A549 (cell line): ENCODE measurements at regions not wholly inside any gene's neighbourhood (a gene's known extent, or its start where the extent isn't known, plus 50 kb on each side); places are given as distances from the start of the nearest gene placed in this dataset.

ENCODE experiments used
- ATAC-seq, 2 experiments: fragments of 200-7000 bp in 1 of 2; fragments of >200 bp in 1 of 2; cut with Nextera tagmentation in 1 of 2; cut with Tn5 transposase in 1 of 2; 3 replicates each; pipeline versions ENCODE4 v1.8.0 to v1.9.1; 2018 to 2020; ENCODE audit warnings: mild to moderate bottlenecking in 1 of 2, moderate library complexity in 1 of 2
- CTCF ChIA-PET: fragments of 300-600 bp; sonication (Branson Sonifier 250); formaldehyde crosslinking; extraction: SDS; loops from one replicate; lab custom pipeline; 2021; ENCODE audit warnings: antibody characterized with exemption, inconsistent platforms; lab: Yijun Ruan, JAX
- POLR2A ChIA-PET: fragments of 350-600 bp; formaldehyde crosslinking; extraction: SDS; loops from one replicate; lab custom pipeline; 2021; ENCODE audit warnings: antibody characterized with exemption, inconsistent platforms; lab: Yijun Ruan, JAX
- DNase-seq, 2 experiments: peaks; one replicate each; pipeline versions ENCODE4 v3.0.0 to v3.0.0-alpha.2; 2011 to 2016; ENCODE audit warnings: low read depth in 1 of 2, low spot score in 1 of 2
- FAIRE-seq: peaks from 2 replicates; lab custom pipeline; 2011; peaks lifted over from hg19 to GRCh38; lab: Jason Lieb, UNC
- H3K27ac ChIP-seq, 2 experiments: fragments of >200 bp; sonication (Bioruptor Twin); formaldehyde crosslinking; 3 replicates each; pipeline ENCODE4 v1.5.1; 2016 to 2017
- H3K4me1 ChIP-seq: fragments of >200 bp; sonication (Bioruptor Twin); formaldehyde crosslinking; 3 replicates; pipeline ENCODE4 v1.6.1; 2016
- H3K4me2 ChIP-seq: fragments of >200 bp; sonication (Bioruptor Twin); formaldehyde crosslinking; 3 replicates; pipeline ENCODE4 v1.6.1; 2016
- H3K4me3 ChIP-seq: fragments of >200 bp; sonication (Bioruptor Twin); formaldehyde crosslinking; 3 replicates; pipeline ENCODE4 v1.5.1; 2016
- H3K9me3 ChIP-seq: fragments of >200 bp; sonication (Bioruptor Twin); formaldehyde crosslinking; 3 replicates; pipeline ENCODE4 v1.6.1; 2016
- BHLHE40 ChIP-seq: IDR thresholded peaks from 2 replicates; pipeline ENCODE4 v1.6.1; 2012; ENCODE audit warnings: low read depth, low read length, inconsistent platforms
- CBX2 ChIP-seq: fragments of 200-600 bp; sonication (generic); IDR thresholded peaks from 2 replicates; pipeline ENCODE4 v1.6.1; 2016; ENCODE audit warnings: low read depth, mild to moderate bottlenecking, borderline replicate concordance
- CBX8 ChIP-seq: fragments of 200-600 bp; sonication (generic); IDR thresholded peaks from 2 replicates; pipeline ENCODE4 v1.6.1; 2016
- CEBPB ChIP-seq, 2 experiments: fragments of >200 bp in 1 of 2; sonication (Bioruptor Twin) in 1 of 2; formaldehyde crosslinking in 1 of 2; IDR thresholded peaks; 2 replicates each; pipeline ENCODE4 v1.6.1; 2012 to 2016
- CHD4 ChIP-seq: fragments of 200-600 bp; sonication (generic); IDR thresholded peaks from 2 replicates; pipeline ENCODE4 v1.6.1; 2016; ENCODE audit warnings: antibody characterized with exemption, mild to moderate bottlenecking, borderline replicate concordance
- EHMT2 ChIP-seq: fragments of 200-600 bp; sonication (generic); IDR thresholded peaks from 2 replicates; pipeline ENCODE4 v1.6.1; 2016; ENCODE audit warnings: antibody characterized with exemption, low read depth, mild to moderate bottlenecking, moderate library complexity
- EP300 ChIP-seq, 2 experiments: fragments of >200 bp; sonication (Bioruptor Twin); formaldehyde crosslinking; IDR thresholded peaks; 2 replicates in 1 of 2; 3 replicates in 1 of 2; pipeline ENCODE4 v1.6.1; 2016 to 2017
- FOSB ChIP-seq: fragments of 250-450 bp; sonication (Bioruptor Pico); IDR thresholded peaks from 2 replicates; pipeline ENCODE4 v1.5.0; 2020; ENCODE audit warnings: mild to moderate bottlenecking, moderate library complexity
- FOXS1 ChIP-seq: fragments of 250-450 bp; sonication (Bioruptor Pico); IDR thresholded peaks from 2 replicates; pipeline ENCODE4 v1.5.0; 2020; ENCODE audit warnings: mild to moderate bottlenecking, moderate library complexity
- GATA3 ChIP-seq: IDR thresholded peaks from 2 replicates; pipeline ENCODE4 v1.6.1; 2012; ENCODE audit warnings: borderline replicate concordance
- HOXB13 ChIP-seq: fragments of 250-450 bp; sonication (Bioruptor Pico); IDR thresholded peaks from 2 replicates; pipeline ENCODE4 v1.5.0; 2020; ENCODE audit warnings: low read depth, mild to moderate bottlenecking, moderate library complexity
- JUNB ChIP-seq: fragments of >200 bp; sonication (Bioruptor Twin); formaldehyde crosslinking; IDR thresholded peaks from 2 replicates; pipeline ENCODE4 v1.6.1; 2016
- KDM5A ChIP-seq: fragments of 200-600 bp; sonication (generic); IDR thresholded peaks from 2 replicates; pipeline ENCODE4 v1.6.1; 2016; ENCODE audit warnings: antibody characterized with exemption, mild to moderate bottlenecking
- MAZ ChIP-seq: fragments of 150-350 bp; IDR thresholded peaks from 2 replicates; pipeline ENCODE4 v1.6.1; 2014; ENCODE audit warnings: antibody characterized with exemption, low read depth, low read length, borderline replicate concordance
- NPAS2 ChIP-seq: fragments of 250-450 bp; sonication (Bioruptor Pico); IDR thresholded peaks from 2 replicates; pipeline ENCODE4 v1.8.0; 2022; ENCODE audit warnings: mild to moderate bottlenecking, moderate library complexity, borderline replicate concordance
- NR3C1 ChIP-seq: fragments of >200 bp; sonication (Bioruptor Twin); formaldehyde crosslinking; IDR thresholded peaks from 3 replicates; pipeline ENCODE4 v1.6.1; 2017
- RFX5 ChIP-seq: fragments of 450-650 bp; IDR thresholded peaks from 2 replicates; pipeline ENCODE4 v1.7.1; 2014; ENCODE audit warnings: antibody characterized with exemption, mild to moderate bottlenecking, moderate library complexity
- SMC3 ChIP-seq: fragments of >200 bp; sonication (Bioruptor Twin); formaldehyde crosslinking; IDR thresholded peaks from 3 replicates; pipeline ENCODE4 v1.6.1; 2018; ENCODE audit warnings: inconsistent platforms
- TFCP2L1 ChIP-seq: fragments of 250-450 bp; sonication (Bioruptor Pico); IDR thresholded peaks from 2 replicates; pipeline ENCODE4 v1.5.0; 2021; ENCODE audit warnings: mild to moderate bottlenecking
- ZFP36 ChIP-seq: fragments of 450-650 bp; IDR thresholded peaks from 2 replicates; pipeline ENCODE4 v1.6.1; 2014; ENCODE audit warnings: borderline replicate concordance; ENCODE audit not compliant: partially characterized antibody
- ZNF302 ChIP-seq: fragments of 250-450 bp; sonication (Bioruptor Pico); IDR thresholded peaks from 2 replicates; pipeline ENCODE4 v1.9.0; 2021; ENCODE audit warnings: inconsistent platforms, mild to moderate bottlenecking, moderate library complexity
- ZSCAN20 ChIP-seq: fragments of 250-450 bp; sonication (Bioruptor Pico); IDR thresholded peaks from 2 replicates; pipeline ENCODE4 v1.8.0; 2022; ENCODE audit warnings: mild to moderate bottlenecking, moderate library complexity
- WGBS: methylation state at CpG from one replicate; pipeline ENCODE4 v1.1.6; 2017; ENCODE audit errors: missing lambda C conversion rate; 5-methylcytosine and 5-hydroxymethylcytosine counted together
- TF ChIP-seq, protein P1 (sequence below): fragments of 450-650 bp; IDR thresholded peaks from 2 replicates; pipeline ENCODE4 v1.6.1; 2014; ENCODE audit warnings: antibody characterized with exemption
- TF ChIP-seq, protein P2 (sequence below): fragments of >200 bp; sonication (Bioruptor Twin); formaldehyde crosslinking; IDR thresholded peaks from 3 replicates; pipeline ENCODE4 v1.6.1; 2016
- TF ChIP-seq, protein P3 (sequence below): fragments of >200 bp; sonication (Bioruptor Twin); formaldehyde crosslinking; IDR thresholded peaks from 3 replicates; pipeline ENCODE4 v1.5.1; 2016
- TF ChIP-seq, protein P4 (sequence below): fragments of 250-450 bp; sonication (Bioruptor Pico); IDR thresholded peaks from 2 replicates; pipeline ENCODE4 v1.5.0; 2021; ENCODE audit warnings: mild to moderate bottlenecking, moderate library complexity, borderline replicate concordance
- TF ChIP-seq, protein P5 (sequence below): fragments of >200 bp; sonication (Bioruptor Twin); formaldehyde crosslinking; IDR thresholded peaks from 2 replicates; pipeline ENCODE4 v1.6.1; 2016

DNA sequence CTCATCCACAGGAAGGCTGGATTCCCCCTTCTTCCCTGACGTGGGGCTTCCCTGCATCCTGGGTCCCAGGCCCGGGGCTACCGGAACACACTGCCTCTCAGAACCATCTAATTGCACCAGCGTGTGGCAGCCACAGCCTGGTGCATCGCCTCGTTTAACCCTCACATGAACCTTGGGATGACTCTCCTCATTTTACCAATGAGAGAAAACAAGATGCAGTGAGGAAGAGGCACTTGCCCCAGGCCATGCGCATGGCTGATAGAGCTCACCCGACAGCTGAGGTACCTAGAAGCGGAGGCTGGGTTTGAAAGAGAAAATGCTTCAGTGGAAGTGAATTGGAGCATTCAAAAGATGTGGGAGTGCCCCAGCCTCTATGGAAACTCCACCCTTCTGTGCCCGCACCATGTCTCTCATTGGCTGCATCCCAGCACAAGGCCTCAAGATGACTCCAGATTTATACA lies 162.3 kb downstream of the KATNIP start:
- FAIRE-seq: no peak
- no peak for TF ChIP-seq JUNB
- TF ChIP-seq FOXS1: no peak
- TF ChIP-seq, protein P1, sequence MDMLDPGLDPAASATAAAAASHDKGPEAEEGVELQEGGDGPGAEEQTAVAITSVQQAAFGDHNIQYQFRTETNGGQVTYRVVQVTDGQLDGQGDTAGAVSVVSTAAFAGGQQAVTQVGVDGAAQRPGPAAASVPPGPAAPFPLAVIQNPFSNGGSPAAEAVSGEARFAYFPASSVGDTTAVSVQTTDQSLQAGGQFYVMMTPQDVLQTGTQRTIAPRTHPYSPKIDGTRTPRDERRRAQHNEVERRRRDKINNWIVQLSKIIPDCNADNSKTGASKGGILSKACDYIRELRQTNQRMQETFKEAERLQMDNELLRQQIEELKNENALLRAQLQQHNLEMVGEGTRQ: no peak
- TF ChIP-seq CBX8: no peak
- TF ChIP-seq, protein P2, sequence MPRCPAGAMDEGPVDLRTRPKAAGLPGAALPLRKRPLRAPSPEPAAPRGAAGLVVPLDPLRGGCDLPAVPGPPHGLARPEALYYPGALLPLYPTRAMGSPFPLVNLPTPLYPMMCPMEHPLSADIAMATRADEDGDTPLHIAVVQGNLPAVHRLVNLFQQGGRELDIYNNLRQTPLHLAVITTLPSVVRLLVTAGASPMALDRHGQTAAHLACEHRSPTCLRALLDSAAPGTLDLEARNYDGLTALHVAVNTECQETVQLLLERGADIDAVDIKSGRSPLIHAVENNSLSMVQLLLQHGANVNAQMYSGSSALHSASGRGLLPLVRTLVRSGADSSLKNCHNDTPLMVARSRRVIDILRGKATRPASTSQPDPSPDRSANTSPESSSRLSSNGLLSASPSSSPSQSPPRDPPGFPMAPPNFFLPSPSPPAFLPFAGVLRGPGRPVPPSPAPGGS: no peak
- TF ChIP-seq EP300 (IDR thresholded peaks at IDR 0.05): no peak
- TF ChIP-seq EHMT2: no peak
- TF ChIP-seq, protein P3, sequence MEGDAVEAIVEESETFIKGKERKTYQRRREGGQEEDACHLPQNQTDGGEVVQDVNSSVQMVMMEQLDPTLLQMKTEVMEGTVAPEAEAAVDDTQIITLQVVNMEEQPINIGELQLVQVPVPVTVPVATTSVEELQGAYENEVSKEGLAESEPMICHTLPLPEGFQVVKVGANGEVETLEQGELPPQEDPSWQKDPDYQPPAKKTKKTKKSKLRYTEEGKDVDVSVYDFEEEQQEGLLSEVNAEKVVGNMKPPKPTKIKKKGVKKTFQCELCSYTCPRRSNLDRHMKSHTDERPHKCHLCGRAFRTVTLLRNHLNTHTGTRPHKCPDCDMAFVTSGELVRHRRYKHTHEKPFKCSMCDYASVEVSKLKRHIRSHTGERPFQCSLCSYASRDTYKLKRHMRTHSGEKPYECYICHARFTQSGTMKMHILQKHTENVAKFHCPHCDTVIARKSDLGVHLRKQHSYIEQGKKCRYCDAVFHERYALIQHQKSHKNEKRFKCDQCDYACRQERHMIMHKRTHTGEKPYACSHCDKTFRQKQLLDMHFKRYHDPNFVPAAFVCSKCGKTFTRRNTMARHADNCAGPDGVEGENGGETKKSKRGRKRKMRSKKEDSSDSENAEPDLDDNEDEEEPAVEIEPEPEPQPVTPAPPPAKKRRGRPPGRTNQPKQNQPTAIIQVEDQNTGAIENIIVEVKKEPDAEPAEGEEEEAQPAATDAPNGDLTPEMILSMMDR: no peak
- no peak for TF ChIP-seq HOXB13 (CRISPR knock-in tag)
- no peak for TF ChIP-seq RFX5
- TF ChIP-seq MAZ: no peak
- TF ChIP-seq CHD4: no peak
- TF ChIP-seq ZFP36: no peak
- TF ChIP-seq BHLHE40: no peak
- no peak for TF ChIP-seq ZSCAN20 (CRISPR knock-in tag)
- no peak for TF ChIP-seq CEBPB (IDR thresholded peaks at IDR 0.05)
- no peak for TF ChIP-seq ZNF302 (CRISPR knock-in tag)
- TF ChIP-seq, all 56 proteins: peak for 0
- H3K4me1 ChIP-seq: no peaks in the 10 kb centered on the region
- no peak for DNase-seq
- H3K4me2 ChIP-seq: no peak overlapping the region
- 90% methylated on average over 8 of the region's 10 CpGs for WGBS
- ATAC-seq: no peak
- no peak overlapping the region for H3K27ac ChIP-seq
- H3K4me3 ChIP-seq: no peak overlapping the region
- ChIA-PET CTCF (interaction anchor here (0.9 to 1.3 kb wide), 2 partner anchors 11 to 12 kb away, joined by 3 read pairs; no protein-coding TSS in a partner anchor), POLR2A (no interaction called here)
- H3K9me3 ChIP-seq: no peaks in the 10 kb centered on the region

DNA sequence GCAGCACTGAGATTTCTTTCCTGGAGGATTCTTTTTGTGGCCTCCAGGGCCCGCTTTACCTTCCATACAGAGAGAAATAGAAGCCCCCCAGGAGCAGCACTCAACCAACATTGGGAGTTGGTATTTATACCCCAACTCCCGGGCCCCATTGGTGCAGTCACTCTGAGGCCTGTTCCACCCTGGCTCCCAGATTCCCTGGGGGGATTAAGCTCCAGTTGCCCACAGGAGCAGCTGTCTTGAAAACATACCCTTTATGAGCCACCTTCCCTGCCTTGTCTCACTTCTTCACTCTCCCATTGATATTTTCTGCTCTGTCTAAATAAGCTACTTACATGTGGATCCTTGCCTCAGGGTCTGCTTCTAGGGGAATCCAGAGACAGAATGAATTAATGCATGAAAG lies 167.8 kb downstream of the KATNIP start:
- POLR2A ChIA-PET: no interaction called here
- CTCF ChIA-PET: interaction anchor here (0.7 to 1.5 kb wide), 2 partner anchors 25 to 32 kb away, joined by 3 to 4 read pairs; no protein-coding TSS in a partner anchor
- no peak for FAIRE-seq
- Histone ChIP-seq H3K4me2 (no peak overlapping the region), H3K4me1 (no peaks in the 10 kb centered on the region), H3K4me3 (no peak overlapping the region), H3K9me3 (no peaks in the 10 kb centered on the region), H3K27ac (no peak overlapping the region)
- DNase-seq: no peak
- 93% methylated on average over 2 of the region's 2 CpGs for WGBS
- no peak for ATAC-seq
- TF ChIP-seq TFCP2L1: no peak
- no peak for TF ChIP-seq CBX8
- TF ChIP-seq CBX2: no peak
- TF ChIP-seq, protein P4, sequence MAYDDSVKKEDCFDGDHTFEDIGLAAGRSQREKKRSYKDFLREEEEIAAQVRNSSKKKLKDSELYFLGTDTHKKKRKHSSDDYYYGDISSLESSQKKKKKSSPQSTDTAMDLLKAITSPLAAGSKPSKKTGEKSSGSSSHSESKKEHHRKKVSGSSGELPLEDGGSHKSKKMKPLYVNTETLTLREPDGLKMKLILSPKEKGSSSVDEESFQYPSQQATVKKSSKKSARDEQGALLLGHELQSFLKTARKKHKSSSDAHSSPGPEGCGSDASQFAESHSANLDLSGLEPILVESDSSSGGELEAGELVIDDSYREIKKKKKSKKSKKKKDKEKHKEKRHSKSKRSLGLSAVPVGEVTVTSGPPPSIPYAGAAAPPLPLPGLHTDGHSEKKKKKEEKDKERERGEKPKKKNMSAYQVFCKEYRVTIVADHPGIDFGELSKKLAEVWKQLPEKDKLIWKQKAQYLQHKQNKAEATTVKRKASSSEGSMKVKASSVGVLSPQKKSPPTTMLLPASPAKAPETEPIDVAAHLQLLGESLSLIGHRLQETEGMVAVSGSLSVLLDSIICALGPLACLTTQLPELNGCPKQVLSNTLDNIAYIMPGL: no peak
- no peak for TF ChIP-seq NPAS2
- no peak for TF ChIP-seq RFX5
- no peak for TF ChIP-seq JUNB
- no peak for TF ChIP-seq GATA3
- TF ChIP-seq CEBPB (IDR thresholded peaks at IDR 0.05): no peak
- TF ChIP-seq, protein P2: no peak
- TF ChIP-seq EP300 (IDR thresholded peaks at IDR 0.05): no peak
- no peak for TF ChIP-seq FOSB (CRISPR knock-in tag)
- TF ChIP-seq, protein P3: no peak
- no peak for TF ChIP-seq KDM5A
- no peak for TF ChIP-seq MAZ
- TF ChIP-seq SMC3: no peak
- no peak for TF ChIP-seq CHD4
- TF ChIP-seq, protein P5, sequence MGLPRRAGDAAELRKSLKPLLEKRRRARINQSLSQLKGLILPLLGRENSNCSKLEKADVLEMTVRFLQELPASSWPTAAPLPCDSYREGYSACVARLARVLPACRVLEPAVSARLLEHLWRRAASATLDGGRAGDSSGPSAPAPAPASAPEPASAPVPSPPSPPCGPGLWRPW: no peak
- TF ChIP-seq NR3C1: no peak
- no peak for TF ChIP-seq ZNF302 (CRISPR knock-in tag)
